Fibroblast of mammary gland (primary cell): ENCODE measurements at regions not wholly inside any gene's neighbourhood (a gene's known extent, or its start where the extent isn't known, plus 50 kb on each side); places are given as distances from the start of the nearest gene placed in this dataset.
A peak's percentile ranks its signal among the peaks of the same experiment; 100 is the strongest.

Experiments
- DNase-seq: peaks from one replicate; pipeline ENCODE4 v3.0.0-alpha.2; 2010; ENCODE audit warnings: low read depth
- H3K4me3 ChIP-seq: 2 replicates; pipeline ENCODE4 v1.5.1; 2011; ENCODE audit warnings: low read depth, mild to moderate bottlenecking, low read length, moderate library complexity; ENCODE audit not compliant: control insufficient read depth
- TF ChIP-seq, protein P1 (sequence below): conservative IDR thresholded peaks from 2 replicates; pipeline ENCODE4 v1.5.1; 2011; ENCODE audit warnings: low read depth, low read length, inconsistent platforms; ENCODE audit not compliant: control insufficient read depth, insufficient read depth

DNA sequence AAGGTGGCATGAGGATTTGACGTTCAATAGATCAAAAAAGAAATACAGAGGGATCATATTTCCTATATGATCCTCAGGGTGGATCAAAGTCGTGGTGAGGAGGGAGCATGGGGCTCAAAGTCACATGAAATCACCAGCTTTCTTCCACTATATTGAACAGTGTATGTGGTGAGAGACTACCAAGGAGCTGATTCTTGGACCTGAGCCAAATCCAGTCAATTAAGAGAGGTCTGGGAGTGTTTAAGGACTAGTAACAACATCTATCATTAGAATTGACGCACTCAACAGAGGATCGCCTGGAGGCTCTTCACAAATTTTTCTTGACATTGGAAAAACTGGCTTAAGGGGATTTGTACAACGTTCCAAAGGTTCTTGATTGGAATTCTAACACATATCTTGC lies 267.7 kb upstream of the PROX1 start:
- no peak for DNase-seq
- TF ChIP-seq, protein P1, sequence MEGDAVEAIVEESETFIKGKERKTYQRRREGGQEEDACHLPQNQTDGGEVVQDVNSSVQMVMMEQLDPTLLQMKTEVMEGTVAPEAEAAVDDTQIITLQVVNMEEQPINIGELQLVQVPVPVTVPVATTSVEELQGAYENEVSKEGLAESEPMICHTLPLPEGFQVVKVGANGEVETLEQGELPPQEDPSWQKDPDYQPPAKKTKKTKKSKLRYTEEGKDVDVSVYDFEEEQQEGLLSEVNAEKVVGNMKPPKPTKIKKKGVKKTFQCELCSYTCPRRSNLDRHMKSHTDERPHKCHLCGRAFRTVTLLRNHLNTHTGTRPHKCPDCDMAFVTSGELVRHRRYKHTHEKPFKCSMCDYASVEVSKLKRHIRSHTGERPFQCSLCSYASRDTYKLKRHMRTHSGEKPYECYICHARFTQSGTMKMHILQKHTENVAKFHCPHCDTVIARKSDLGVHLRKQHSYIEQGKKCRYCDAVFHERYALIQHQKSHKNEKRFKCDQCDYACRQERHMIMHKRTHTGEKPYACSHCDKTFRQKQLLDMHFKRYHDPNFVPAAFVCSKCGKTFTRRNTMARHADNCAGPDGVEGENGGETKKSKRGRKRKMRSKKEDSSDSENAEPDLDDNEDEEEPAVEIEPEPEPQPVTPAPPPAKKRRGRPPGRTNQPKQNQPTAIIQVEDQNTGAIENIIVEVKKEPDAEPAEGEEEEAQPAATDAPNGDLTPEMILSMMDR: no peak
- no peak overlapping the region for H3K4me3 ChIP-seq

DNA sequence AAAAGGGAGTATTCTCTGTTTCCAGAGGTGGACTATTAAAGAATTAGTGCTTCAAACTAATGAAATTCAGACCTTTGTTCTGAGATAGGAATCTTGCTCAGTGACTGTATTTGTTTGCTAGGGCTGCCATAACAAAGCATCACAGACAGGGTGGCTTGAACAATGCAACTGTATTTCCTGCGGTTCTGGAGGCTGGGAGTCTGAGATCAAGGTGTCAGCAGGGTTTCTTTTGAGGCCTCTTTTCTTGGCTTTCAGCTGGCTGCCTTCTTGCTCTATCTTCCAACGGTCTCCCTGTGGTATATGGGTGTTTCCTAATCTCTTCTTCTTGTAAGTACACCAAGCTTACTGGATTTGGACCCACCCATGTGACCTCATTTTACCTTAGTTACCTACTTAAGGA lies 264.6 kb upstream of the PROX1 start:
- no peak for DNase-seq
- H3K4me3 ChIP-seq: no peak overlapping the region
- TF ChIP-seq, protein P1: no peak

DNA sequence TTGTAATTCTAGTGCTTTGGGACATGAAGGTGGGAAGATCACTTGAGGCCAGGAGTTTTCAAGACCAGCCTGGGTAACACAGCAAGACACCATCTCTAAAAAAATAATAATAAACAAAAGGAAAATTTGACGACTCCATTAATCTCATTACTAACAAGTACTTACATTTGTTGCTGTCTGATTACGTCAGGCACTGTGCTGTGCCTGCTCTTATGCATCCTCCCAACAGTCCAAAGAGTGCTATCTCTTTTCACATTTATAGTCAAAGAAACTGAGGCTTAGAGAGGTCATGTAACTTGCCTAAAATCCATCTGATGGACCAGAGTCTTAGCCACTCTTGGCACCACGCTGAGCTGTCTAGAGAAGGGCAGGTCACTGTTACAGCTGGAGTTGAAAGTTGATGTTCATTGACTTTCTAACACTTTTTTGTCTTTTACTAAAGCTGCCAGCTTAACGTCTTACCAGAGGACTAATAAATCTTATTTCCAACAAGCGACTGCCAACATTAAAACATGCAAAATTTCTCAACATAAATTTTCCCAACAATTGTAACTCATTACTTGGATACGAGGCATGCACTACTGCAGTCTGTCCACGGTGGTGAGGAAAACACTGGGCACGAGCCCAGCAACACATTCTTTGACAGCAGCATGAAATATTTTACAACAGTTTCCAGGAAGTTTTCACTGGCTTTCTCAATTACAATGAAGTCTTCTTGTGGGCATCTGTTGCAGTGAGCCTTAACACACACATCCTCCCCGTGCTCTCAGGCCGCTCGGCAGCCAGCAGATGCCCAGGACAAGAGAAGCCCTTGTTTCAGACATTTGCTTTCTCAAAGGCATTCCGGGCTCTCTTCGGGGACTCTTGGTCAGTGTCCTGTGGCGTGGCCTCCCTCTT lies 262.9 kb upstream of the PROX1 start:
- DNase-seq: peak; percentile 4
- H3K4me3 ChIP-seq: no peak overlapping the region
- TF ChIP-seq, protein P1: no peak

DNA sequence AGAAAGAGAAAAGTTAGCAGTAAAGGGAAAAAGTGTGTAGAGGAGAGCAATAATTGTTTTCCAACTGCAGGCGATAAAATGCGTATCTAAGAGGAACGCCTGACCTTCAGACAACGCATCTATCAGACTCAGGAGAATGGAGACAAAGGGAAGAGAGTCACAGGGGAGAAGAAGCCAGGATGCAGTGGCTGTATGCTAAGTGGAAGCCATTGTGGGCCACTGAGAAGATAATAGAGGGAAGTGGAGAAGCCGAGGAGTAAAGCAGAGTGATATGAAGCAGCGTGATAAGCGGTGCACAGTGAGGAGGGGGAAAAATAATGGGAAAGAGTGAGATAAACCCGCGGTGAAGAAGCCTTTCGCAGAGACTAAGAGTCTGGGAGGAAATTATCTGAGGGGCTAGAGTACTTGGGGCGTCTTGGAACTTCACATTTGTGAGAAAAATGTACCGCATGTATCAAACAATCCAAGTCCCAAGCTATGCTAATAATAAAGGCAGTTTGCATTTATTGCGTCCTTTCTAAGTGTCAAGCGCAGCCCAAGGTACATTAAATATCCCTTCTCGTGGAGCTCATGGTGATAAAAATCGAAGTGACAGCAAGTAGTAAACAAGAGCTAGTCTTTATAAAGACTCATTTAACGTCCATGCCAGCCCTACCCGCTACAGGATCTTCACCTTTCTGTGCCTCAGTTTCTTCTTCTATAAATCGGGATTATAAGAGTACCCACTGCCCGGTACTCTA lies 259.8 kb upstream of the PROX1 start:
- TF ChIP-seq, protein P1: no peak
- H3K4me3 ChIP-seq: no peak overlapping the region

DNA sequence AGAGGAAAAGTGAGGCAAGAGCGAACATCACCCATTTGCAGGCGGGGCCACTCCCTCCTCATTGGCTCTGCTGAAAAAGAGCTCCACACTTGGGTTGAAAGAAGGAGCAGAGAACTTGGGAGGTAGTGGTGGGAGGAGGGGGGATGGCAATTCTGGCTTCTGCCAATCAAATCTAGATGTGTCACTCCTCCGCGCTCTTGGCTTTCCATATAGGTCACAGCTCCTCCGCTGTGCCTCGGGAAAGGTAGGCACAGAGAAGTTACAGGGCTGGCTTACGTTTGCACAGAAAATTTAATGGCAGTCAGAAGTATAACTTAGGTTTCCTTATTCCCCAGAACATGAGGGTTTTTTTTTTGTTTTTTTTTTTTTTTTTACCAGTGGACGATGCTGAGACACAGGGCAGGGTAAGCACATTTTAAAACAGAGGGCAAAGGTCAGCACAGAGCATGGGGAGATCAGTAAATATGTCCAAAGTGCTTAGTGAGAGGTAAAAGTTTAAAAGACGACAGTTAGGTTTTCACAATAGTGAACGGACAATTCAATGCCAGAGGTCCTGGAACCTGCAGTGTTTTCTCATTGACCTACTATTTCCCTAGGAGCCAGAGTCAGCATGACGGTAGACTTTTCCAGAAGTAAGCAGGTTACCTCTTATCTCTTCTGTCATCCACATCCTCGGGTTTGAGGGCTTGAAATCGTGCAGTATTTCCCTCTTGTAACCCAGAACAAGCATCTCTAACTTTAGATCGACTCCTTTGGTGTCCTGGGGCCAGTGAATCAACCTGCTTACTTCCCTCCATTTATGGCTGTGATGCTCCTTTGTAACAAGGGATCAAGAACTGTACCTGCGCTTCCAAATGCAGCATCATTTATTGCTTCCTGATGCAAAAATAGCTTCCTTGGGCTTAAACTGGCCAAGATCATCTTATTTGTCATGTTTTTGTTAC lies 258.9 kb upstream of the PROX1 start:
- TF ChIP-seq, protein P1: no peak
- DNase-seq: no peak
- H3K4me3 ChIP-seq: no peak overlapping the region

More for the DNA sequence above, 259.8 kb upstream of the PROX1 start:
- no peak for DNase-seq

DNA sequence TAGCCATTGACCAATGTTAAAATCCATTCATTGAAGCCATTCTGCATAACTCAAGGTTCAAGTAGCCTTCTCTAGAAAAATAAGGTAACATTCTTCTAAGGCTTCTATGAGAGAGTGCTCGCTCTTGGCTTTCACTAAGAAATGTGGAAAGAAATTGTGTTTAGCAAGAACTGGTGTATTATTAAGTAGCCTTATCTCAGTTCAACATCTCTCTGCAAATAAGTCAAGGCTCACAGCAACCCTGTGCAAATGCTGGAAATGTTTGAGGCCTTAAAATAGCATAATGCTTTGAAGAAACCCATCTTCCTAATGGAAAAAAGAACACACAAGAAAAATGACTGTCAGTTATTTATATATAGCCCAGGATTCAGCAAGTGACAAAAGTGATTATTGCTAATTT lies 254.1 kb upstream of the PROX1 start:
- TF ChIP-seq, protein P1: no peak
- no peak for DNase-seq
- H3K4me3 ChIP-seq: no peak overlapping the region
